SK-N-SH (cell line): ENCODE measurements at regions not wholly inside any gene's neighbourhood (a gene's known extent, or its start where the extent isn't known, plus 50 kb on each side); places are given as distances from the start of the nearest gene placed in this dataset.

Source experiments
- CTCF ChIP-seq: fragments of 200-600 bp; sonication (generic); IDR thresholded peaks from 2 replicates; pipeline ENCODE4 v1.6.1; 2017; ENCODE audit warnings: antibody characterized with exemption, mild to moderate bottlenecking, moderate library complexity
- ELF1 ChIP-seq: IDR thresholded peaks from 2 replicates; pipeline ENCODE4 v1.4.0; 2012
- EP300 ChIP-seq, 2 experiments: IDR thresholded peaks; 2 replicates each; pipeline versions ENCODE4 v1.4.0 to v1.6.1; 2012; ENCODE audit warnings: borderline replicate concordance in 1 of 2, low read depth in 1 of 2, low read length in 1 of 2
- EZH2phosphoT487 ChIP-seq: fragments of 200-600 bp; sonication (generic); IDR thresholded peaks from 2 replicates; pipeline ENCODE4 v1.6.1; 2017; ENCODE audit warnings: low read depth, mixed run types, mild to moderate bottlenecking, antibody characterized with exemption, moderate library complexity, borderline replicate concordance
- GABPA ChIP-seq: IDR thresholded peaks from 2 replicates; pipeline ENCODE4 v1.4.0; 2012; ENCODE audit warnings: low read depth, mild to moderate bottlenecking
- MXI1 ChIP-seq: IDR thresholded peaks from 2 replicates; pipeline ENCODE4 v1.6.1; 2012; ENCODE audit warnings: mild to moderate bottlenecking, low read depth, low read length, improper control_type of control experiment
- POLR2AphosphoS5 ChIP-seq: IDR thresholded peaks from 2 replicates; pipeline ENCODE4 v1.6.1; 2012; ENCODE audit warnings: low read depth, low read length
- REST ChIP-seq: IDR thresholded peaks from 2 replicates; pipeline ENCODE4 v1.6.1; 2012; ENCODE audit warnings: mild to moderate bottlenecking, low read depth, low read length, moderate library complexity
- SMC3 ChIP-seq: IDR thresholded peaks from 2 replicates; pipeline ENCODE4 v1.6.1; 2012; ENCODE audit warnings: low read depth, low read length, improper control_type of control experiment
- TAF1 ChIP-seq: IDR thresholded peaks from 2 replicates; pipeline ENCODE4 v1.6.1; 2012; ENCODE audit warnings: low read depth, mild to moderate bottlenecking, low read length, moderate library complexity, borderline replicate concordance

GRCh38 chr9:107545036-107545435 lies 55.5 kb upstream of the KLF4 start:
- TF ChIP-seq CTCF (no peak), TAF1 (no peak), EZH2phosphoT487 (no peak), ELF1 (no peak), REST (no peak), MXI1 (no peak), GABPA (no peak), SMC3 (no peak), EP300 (IDR thresholded peaks at IDR 0.05; ENCODE audit: borderline replicate concordance in 1 of 2, low read depth in 1 of 2, low read length in 1 of 2) (no peak), POLR2AphosphoS5 (no peak)
